Left colon (tissue), 2 donors: ENCODE measurements at regions not wholly inside any gene's neighbourhood (a gene's known extent, or its start where the extent isn't known, plus 50 kb on each side); places are given as distances from the start of the nearest gene placed in this dataset.
A peak's percentile ranks its signal among the peaks of the same experiment; 100 is the strongest.
"Not testable (repeated sequence)": the region's sequence is repeated elsewhere in the genome, so short reads cannot be mapped to it uniquely, and the experiment has no call there.

Experiments used
- ATAC-seq: fragments of 200-7000 bp; cut with Tn5 transposase; one replicate; pipeline ENCODE4 v1.9.1; 2020; ENCODE audit warnings: mild to moderate bottlenecking, moderate library complexity
- DNase-seq, 2 donors: peaks; one replicate each; pipeline ENCODE4 v3.0.0-alpha.2; 2020
- intact Hi-C, 2 donors: fragments of 100-400 bp; cut with DNase I in 1 of 2; cut with micrococcal nuclease in 1 of 2; formaldehyde crosslinking; loops; one replicate each; pipeline versions ENCODE4 v1.11.2 to v1.14.0; 2022; cut with DNase I, micrococcal nuclease
- donor health status: DM: no; HTN: no; CAD: no.
- donor health status: DM: yes; HTN: yes; CAD: no.

DNA sequence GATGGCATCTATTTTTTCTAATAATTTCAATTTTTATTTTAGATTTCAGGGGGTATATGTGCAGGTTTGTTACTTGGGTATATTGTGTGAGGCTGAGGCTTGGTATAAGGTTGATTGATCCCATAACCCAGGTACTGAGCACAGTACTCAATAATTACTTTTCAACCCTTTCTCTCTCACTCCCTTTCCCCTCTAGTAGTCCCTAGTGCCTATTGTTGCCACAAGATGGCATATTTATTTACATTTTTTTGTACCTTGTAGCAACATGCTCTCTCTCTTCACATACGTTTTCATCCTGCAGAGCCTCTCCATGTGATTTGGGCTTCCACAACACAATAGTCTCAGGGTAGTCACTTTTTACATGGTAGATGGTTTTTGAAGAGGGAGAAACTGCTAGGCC lies 172.0 kb downstream of the ATOH1 start:
- intact Hi-C loops, result no loop called here
- ATAC-seq (no peak), DNase-seq (no peak)

DNA sequence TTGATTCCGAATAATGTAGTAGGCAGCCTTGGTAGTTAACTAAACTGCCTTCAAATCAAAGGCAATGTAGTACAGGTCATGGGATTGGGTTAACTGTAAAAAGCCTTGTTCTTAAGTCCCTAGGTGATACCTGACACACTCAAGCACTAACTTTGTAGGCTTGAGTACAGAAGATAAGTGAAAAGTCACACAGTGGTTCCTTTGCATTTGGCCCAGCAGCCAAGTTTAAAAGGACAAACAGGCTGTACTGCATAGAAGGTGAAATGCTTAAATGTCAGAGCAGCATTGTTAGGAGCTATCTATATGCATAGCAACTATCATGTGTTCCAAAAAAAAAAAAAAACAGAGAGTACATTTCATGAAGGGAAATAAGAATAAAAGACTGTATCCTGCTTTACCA lies 178.4 kb downstream of the ATOH1 start:
- intact Hi-C loops, result no loop called here
- DNase-seq (no peak), ATAC-seq (no peak)

DNA sequence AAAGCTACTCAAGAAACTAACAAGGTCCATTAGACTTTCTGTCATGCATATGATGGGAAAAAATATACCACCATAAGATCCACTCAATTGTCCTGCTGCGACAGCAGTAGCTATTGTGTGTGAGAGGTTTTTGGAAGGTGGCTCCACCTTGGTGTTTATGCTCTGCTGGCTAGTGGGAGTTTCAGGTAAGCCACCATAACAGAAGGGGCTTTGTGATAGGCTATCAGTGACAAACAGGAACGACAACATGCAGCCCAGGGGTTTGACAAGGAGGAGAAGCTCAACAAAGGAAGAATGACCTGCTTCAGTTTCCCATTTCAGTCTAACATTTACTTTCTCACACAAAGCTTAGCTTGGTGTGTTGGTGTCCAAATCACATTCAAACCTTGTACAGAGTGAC lies 182.6 kb downstream of the ATOH1 start:
- intact Hi-C loops, result no loop called here
- ATAC-seq (no peak), DNase-seq (no peak)

DNA sequence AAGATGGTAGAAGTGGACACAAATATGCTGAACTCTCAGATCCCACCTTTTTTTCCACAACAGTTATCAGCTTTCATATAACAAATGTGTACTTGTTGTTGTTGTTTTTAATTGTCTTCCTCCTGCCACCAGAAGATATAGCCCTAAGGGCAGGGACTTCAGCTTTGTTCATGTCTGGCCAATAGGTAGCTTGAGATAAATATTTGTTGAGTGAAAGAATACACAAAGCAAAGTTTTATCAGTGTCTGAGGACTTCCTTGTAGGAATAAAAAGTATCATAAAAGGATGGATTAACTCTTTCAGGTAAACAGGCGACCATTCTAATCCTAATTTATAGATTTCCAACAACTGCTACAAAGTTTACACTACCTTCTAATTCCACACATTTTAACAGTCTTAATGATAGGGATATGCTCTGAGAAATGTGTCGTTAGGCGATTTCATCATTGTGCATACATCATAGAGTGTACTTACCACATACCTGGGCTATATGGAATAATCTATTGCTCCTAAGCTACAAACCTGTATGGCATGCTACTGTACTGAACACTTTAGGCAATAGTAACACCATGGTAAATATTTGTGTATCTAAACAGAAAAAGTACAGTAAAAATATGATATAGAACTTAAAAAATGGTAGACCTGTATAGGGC lies 186.1 kb downstream of the ATOH1 start:
- DNase-seq, result no peak

DNA sequence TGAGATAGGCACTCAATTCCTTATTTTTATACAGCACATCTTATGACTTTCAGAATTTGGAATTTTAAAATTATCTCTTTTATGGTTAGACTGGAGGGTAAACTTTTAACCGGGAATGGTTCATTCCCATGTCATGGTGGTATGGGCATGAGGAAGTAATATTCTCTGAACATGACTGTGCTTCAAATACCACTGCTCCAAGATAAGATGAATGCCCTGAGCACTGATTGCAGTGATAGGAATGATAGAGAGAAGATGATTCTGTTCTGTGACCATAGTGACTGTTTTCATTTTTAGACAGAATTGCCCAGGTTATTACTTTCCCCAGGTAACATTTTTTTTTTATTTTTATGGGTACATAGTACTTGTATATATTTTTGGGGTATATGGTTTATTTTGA lies 187.4 kb downstream of the ATOH1 start:
- no peak for DNase-seq
- no peak for ATAC-seq
- intact Hi-C loops, result no loop called here

More for the DNA sequence above, 186.1 kb downstream of the ATOH1 start:
- intact Hi-C loops, result no loop called here
- peak; percentile 95 for ATAC-seq

DNA sequence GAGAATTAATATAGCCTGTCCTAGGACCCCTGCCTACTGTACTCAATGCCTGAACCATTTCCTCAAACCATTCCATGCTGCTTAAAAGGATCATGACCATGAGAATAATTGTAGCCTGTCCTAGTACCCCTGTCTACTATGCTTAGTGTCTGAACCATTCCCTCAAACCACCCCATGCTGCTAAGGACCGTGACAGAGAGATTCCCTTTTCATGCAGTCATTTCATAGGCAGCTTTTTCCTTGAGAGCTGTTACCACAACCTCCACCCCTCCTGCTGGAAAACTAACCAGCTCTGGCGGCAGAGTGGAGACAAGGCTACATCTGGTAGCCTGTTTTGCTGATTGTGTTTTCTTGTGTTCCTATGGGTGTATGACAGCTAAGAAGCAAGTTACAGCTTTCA lies 174.9 kb upstream of the SMARCAD1 start:
- DNase-seq, result no peak
- no peak for ATAC-seq
- intact Hi-C loops, result no loop called here

DNA sequence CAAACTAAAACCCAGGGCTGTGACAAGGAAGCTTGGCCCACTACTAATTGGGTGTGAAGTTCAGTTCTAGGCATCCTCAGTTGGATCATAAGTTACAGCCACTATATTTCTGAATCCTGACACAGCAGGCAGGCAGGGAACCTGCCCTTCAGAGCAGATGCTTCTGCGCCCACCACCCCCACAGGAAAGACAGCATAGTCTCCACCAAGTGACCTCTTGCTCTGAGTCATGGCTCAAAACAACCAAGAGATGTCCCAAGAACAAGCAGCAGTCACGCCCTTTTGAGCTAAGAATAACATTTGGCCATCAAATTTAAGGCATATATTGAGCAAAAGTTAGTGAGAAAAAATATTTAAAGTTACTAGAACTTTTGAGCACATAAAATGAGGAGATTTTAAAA lies 170.7 kb upstream of the SMARCAD1 start:
- intact Hi-C loops, result no loop called here
- DNase-seq (no peak), ATAC-seq (no peak)

DNA sequence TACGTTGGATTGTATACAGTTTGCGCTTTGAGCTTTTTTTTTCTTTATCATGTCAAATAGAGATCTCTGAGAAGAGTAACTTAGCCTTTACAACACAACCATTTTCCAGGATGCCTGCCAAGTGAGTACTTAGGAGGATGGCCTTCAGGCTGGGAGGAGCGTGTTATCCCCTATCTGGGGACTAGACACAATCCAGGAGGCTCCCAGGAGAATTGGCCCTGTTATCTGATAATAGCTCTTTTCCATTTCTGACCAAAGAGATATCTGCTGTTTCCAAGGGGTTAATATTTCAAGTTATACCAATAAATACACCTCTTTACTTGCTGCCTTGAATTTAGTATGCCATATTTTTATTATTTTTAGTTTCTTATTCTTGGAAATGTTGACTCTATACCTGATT lies 169.5 kb upstream of the SMARCAD1 start:
- ATAC-seq, result no peak
- intact Hi-C loops, result no loop called here

DNA sequence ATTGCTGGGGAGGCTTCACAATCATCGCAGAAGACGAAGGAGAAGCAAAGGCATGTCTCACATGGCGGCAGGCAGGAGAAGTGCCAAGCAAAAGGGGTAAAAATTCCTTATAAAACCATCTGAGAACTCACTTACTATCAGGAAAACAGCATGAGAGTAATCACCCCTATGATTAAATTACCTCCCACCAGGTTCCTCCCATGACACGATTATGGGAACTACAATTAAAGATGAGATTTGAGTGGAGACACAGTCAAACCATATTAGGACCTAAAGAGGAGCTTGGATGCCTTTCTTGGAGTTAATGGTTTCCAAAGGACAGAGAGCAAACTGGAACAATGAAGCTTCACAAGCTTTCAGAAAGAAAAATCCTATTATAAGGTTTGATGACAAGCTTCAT lies 168.4 kb upstream of the SMARCAD1 start:
- no peak for DNase-seq
- intact Hi-C loops, result no loop called here
- no peak for ATAC-seq

More for the DNA sequence above, 169.5 kb upstream of the SMARCAD1 start:
- no peak for DNase-seq

DNA sequence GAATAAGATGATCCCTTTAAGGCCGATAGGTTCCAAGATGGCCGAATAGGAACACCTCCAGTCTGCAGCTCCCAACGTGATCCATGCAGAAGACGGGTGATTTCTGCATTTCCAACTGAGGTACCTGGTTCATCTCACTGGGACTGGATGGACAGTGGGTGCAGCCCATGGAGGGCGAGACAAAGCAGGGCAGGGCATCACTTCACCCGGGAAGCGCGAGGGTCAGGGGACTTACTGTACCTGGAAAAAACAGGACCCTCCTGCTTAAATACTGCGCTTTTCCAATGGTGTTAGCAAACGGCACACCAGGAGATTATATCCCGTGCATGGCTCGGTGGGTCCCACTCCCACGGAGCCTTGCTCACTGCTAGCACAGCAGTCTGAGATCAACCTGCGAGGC lies 163.2 kb upstream of the SMARCAD1 start:
- DNase-seq, ATAC-seq, intact Hi-C loops: not testable (repeated sequence)

DNA sequence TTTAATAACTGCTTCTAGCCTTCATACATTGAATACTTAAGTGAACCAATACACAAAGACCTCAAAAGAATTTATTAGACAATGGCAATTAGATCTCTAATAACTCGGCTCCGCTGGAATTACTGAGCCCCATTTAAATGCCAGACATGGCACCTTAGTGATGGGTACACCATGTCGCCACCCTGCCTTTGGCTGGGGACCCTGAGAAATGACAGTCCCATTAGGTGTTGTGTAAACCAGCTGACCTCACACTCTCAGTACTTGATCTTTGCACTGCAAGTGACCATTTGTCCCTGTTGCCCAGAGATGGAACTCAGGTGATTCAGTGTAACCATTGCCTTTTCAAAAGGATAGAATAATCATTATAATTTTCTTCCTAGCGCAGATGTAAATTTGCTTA lies 144.6 kb upstream of the SMARCAD1 start:
- no peak for DNase-seq
- intact Hi-C loops, result no loop called here
- ATAC-seq, result no peak

DNA sequence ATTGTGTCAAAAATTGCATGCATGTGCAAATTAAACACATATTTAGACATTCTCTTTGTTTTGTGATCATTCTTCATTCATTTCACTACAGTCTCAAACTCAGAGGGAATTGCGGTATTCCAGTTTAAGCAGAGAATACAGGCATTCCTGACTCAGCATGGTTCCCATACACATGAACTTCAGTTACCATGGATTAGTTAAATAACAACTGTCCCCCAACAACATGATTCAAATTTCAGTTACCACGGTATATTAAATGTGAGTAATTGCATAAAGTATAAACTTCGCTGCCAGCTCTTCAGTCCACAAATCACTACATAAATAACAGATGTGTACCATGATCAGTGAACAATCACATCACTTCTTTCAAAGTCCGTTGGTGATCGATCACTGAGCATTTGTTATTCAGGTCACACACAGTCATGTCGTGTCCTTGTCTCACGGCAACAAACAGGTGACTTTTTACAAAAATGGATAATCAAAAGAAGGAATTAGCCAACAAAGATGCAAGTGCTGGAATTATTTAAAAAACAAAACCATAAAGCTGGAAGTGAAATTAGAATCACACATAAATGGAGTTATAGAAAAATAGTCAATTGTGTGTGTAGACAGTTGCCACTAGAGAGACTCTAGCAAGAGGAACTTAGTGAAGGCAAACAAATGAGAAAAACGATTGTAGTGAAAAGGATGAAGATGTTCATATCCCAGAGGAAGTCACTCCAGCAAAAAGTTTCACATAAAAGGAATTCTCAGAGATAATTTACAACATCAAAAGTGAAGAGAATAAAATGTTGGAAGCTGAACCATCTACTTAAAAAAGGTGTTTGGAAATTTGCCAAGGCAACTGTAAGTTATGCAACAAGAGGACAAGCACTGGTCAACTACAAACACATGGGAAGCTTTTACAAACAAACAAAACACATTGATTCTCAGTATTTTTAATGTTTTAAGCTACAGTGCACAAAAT lies 138.6 kb upstream of the SMARCAD1 start:
- no peak for ATAC-seq
- DNase-seq, result no peak
- intact Hi-C loops, result no loop called here

DNA sequence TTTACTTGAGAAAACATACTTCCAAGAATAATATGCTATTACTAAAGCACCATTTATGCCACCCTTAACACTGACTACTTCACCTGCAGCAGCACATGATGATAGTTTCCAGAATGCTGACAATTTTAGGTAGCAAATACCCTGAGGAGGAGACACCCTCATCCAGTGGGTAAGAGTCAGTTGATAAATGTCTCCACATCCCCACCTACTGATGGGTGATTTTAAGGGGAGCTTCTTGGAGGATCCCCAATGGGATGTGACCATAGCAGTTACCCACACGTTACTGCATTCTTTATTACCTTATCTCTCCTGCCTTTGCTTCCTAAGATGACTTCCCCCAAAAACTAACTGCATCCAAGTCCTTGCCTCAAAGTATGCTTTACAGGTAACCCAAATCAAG lies 131.2 kb upstream of the SMARCAD1 start:
- DNase-seq (no peak), ATAC-seq (no peak)
- intact Hi-C loops, result no loop called here

DNA sequence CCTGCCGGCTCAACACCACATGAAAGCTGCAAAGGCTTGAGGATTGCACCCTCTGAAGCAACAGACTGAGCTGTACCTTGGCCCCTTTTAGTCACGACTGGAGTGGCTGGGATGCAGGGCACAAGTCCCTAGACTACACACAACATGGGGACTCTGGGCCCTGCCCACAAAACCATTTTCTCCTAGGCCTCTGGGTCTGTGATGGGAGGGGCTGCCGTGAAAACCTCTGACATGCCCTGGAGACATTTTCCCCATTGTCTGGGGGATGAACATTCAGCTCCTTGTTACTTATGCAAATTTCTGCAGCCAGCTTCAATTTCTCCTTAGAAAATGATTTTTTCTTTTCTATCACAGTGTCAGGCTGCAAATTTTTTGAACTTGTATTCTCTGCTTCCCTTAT lies 123.5 kb upstream of the SMARCAD1 start:
- intact Hi-C loops, result no loop called here
- ATAC-seq, result no peak

DNA sequence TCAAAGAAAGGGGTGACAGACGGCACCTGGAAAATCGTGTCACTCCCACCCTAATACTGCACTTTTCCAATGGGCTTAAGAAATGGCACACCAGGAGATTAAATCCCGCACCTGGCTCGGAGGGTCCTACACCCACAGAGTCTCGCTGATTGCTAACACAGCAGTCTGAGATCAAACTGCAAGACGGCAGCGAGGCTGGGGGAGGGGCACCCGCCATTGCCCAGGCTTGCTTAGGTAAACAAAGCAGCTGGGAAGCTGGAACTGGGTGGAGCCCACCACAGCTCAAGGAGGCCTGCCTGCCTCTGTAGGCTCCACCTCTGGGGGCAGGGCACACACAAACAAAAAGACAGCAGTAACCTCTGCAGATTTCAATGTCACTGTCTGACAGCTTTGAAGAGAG lies 108.5 kb upstream of the SMARCAD1 start:
- DNase-seq, intact Hi-C loops, ATAC-seq: not testable (repeated sequence)

More for the DNA sequence above, 123.5 kb upstream of the SMARCAD1 start:
- no peak for DNase-seq

DNA sequence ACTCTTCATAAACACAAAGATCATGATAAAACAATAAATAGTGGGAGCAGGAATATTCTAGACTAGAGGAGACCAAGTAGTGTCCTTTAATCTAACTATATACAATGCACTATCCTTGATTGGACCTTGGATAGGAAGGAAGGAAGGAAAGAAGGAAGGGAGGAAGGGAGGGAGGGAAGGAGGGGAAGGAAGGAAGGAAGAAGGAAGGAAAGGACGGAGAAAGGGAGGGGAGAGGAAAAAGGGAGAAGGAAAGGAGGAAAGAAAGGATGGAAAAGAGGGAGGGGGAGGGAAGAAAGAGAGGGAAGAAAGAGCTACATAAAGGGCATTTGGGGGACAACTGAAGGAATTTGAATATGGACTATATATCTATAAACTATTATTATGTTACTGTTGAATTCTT lies 95.0 kb upstream of the SMARCAD1 start:
- ATAC-seq (no peak), DNase-seq (no peak)
- intact Hi-C loops, result no loop called here

DNA sequence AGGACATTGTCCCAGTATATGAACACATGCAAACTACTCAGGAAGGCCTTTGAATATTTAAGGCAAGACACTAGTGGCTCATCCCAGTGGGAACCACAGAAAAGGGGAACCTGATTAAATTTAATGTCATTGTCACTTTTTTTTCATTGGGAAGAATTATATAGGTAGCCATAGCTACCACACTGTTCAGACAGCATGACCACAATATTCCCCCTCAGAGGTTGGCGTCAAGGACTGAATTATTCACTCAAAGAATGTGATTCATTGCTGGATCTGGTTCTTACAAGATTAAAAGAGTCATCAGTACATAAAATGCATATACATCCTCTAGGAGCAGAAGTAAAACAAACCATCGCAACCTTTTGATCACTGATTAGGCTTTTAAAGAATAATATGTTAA lies 92.0 kb upstream of the SMARCAD1 start:
- DNase-seq, result no peak
- intact Hi-C loops, result no loop called here
- ATAC-seq, result no peak

DNA sequence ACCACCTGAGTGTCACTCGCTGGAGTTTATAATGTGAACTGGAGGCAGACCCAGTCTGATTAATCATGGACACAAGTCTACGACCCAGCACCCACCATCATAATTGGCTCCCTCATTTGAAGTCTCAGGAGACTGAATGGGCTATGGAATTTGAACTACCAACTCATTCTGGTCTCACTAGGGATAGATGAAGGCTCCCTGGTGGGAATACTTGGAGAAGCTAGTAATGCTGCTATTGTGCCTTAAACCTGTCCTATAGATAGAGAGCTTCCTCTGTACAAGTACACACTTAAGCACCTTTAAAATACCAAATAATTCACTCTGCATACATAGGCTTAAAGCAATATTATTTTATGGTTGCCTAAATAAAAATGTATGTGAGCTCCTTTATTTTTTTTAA lies 90.8 kb upstream of the SMARCAD1 start:
- intact Hi-C loops, result no loop called here
- no peak for DNase-seq

DNA sequence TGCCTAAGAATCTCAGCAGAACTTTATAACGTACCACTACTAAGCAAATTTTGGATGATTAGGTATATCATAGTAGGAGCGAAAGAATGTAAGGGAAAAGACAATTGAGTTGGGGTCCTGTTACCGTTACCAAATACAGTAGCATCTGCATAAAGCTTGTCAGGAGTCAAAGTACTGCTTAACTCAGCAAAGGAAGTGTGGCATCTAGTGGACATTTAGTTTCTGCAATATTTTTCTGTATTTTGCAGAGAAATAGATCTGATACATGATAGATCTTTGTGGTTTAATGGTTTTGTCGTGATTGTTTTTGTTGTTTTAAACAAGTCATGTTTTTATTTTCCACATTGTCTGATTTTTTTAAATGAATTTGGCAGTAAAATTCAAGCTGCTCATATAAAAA lies 81.0 kb upstream of the SMARCAD1 start:
- ATAC-seq, result peak; percentile 73
- DNase-seq, result no peak
- intact Hi-C loops, result loop anchor here in 1 of 2 donors (2.0 kb wide), 1 partner anchor 336 kb away; no protein-coding TSS in a partner anchor

More for the DNA sequence above, 90.8 kb upstream of the SMARCAD1 start:
- ATAC-seq, result no peak

DNA sequence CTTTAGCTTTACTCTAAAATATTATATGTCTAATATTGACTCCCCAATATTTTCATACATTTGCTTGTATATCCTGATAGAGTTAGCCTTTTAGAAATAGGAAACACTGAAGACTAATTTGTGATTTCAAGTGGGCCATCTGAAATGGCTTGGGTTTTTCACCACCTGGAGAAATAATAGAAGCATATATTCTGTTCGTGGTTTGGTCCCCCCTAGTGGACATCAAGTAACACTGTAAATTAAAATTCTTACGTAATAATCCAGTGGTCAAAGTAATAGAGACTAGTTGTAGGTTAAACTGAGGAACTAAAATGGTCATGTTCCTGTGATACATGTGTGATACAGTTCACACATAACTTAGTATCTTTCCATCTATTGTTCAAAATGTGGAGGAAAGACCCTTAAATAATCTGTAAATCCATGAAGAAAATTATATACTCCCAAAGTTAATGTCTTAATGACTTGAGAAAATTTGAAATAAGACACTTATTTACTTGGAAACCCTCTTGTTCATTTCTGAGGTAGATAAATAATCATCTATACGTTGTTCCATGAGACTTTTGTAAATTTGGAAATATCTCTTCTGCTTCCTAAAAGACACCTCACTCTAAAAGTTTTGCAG lies 79.8 kb upstream of the SMARCAD1 start:
- ATAC-seq, result peak; percentile 77
- intact Hi-C loops, result loop anchor here in 1 of 2 donors (2.0 kb wide), 1 partner anchor 337 kb away; no protein-coding TSS in a partner anchor
- DNase-seq, result no peak
